GM18858 (cell line): ENCODE measurements at regions not wholly inside any gene's neighbourhood (a gene's known extent, or its start where the extent isn't known, plus 50 kb on each side); places are given as distances from the start of the nearest gene placed in this dataset.

Experiments
- ATAC-seq: cut with Tn5 transposase; IDR thresholded peaks from one replicate; pipeline ENCODE4 v1.9.1; 2021; ENCODE audit not compliant: unreplicated experiment

GRCh38 chr3:190790185-190790584, 72.3 kb downstream of the GMNC start:
- no peak for ATAC-seq

- no peak for ATAC-seq
Measured at GRCh38 chr3:190786898-190787297, 75.6 kb downstream of the GMNC start.

- no peak for ATAC-seq
Measured at GRCh38 chr3:190785047-190785446, 77.4 kb downstream of the GMNC start.

- no peak for ATAC-seq
Measured at GRCh38 chr3:190780524-190780923, 82.0 kb downstream of the GMNC start.

GRCh38 chr3:190774633-190775032, 87.9 kb downstream of the GMNC start:
- no peak for ATAC-seq

- no peak for ATAC-seq
Measured at GRCh38 chr3:190773948-190774347, 88.5 kb downstream of the GMNC start.

GRCh38 chr3:190772831-190773230, 89.7 kb downstream of the GMNC start:
- no peak for ATAC-seq

GRCh38 chr3:190768891-190769290, 93.6 kb downstream of the GMNC start:
- no peak for ATAC-seq

- ATAC-seq = no peak
Measured at GRCh38 chr3:190767851-190768250, 94.6 kb downstream of the GMNC start.

- ATAC-seq = no peak
Measured at GRCh38 chr3:190764231-190765134, 98.0 kb downstream of the GMNC start.

- ATAC-seq = no peak
Measured at GRCh38 chr3:190762801-190763200, 99.7 kb downstream of the GMNC start.

GRCh38 chr3:190747571-190747970, 114.9 kb downstream of the GMNC start:
- ATAC-seq = no peak

GRCh38 chr3:190746986-190747385, 115.5 kb downstream of the GMNC start:
- no peak for ATAC-seq

GRCh38 chr3:190746531-190746930, 116.0 kb downstream of the GMNC start:
- ATAC-seq = no peak

GRCh38 chr3:190741788-190742187, 120.7 kb downstream of the GMNC start:
- ATAC-seq = no peak

GRCh38 chr3:190739641-190740185, 122.8 kb downstream of the GMNC start:
- no peak for ATAC-seq

GRCh38 chr3:190738636-190739155, 123.8 kb downstream of the GMNC start:
- ATAC-seq = no peak

GRCh38 chr3:190737446-190737845, 125.0 kb downstream of the GMNC start:
- no peak for ATAC-seq

GRCh38 chr3:190734490-190734889, 128.0 kb downstream of the GMNC start:
- ATAC-seq = no peak

- no peak for ATAC-seq
Measured at GRCh38 chr3:190733591-190734146, 128.8 kb downstream of the GMNC start.

- ATAC-seq = no peak
Measured at GRCh38 chr3:190731596-190731995, 130.9 kb downstream of the GMNC start.
